OCI-LY1 (cell line): ENCODE measurements at regions not wholly inside any gene's neighbourhood (a gene's known extent, or its start where the extent isn't known, plus 50 kb on each side); places are given as distances from the start of the nearest gene placed in this dataset.

Experiments
- CTCF ChIP-seq: fragments of 200-600 bp; sonication (generic), shearing (Covaris generic); IDR thresholded peaks from 2 replicates; pipeline ENCODE4 v1.5.1; 2017; ENCODE audit warnings: mild to moderate bottlenecking, antibody characterized with exemption, low read length, moderate library complexity, mixed read lengths
- EZH2 ChIP-seq: fragments of 200-600 bp; sonication (generic), shearing (Covaris generic); IDR thresholded peaks from 2 replicates; pipeline ENCODE4 v1.8.0; 2017; ENCODE audit warnings: borderline replicate concordance, mixed run types, mild to moderate bottlenecking, antibody characterized with exemption, low read length, moderate library complexity, mixed read lengths

- TF ChIP-seq CTCF = no peak
- no peak for TF ChIP-seq EZH2
Measured at GRCh38 chr20:40942006-40942405, 86.6 kb upstream of the TOP1 start.
